H7 (cell line): ENCODE measurements at regions not wholly inside any gene's neighbourhood (a gene's known extent, or its start where the extent isn't known, plus 50 kb on each side); places are given as distances from the start of the nearest gene placed in this dataset.

ENCODE experiments used
- DNase-seq: peaks from one replicate; pipeline ENCODE4 v3.0.0; 2012
- H3K27me3 ChIP-seq: 2 replicates; pipeline ENCODE4 v1.6.0; 2011; ENCODE audit warnings: mild to moderate bottlenecking, low read length; ENCODE audit not compliant: control insufficient read depth, insufficient read depth
- H3K36me3 ChIP-seq: replicated peaks from 2 replicates; pipeline ENCODE4 v1.5.1; 2011; ENCODE audit warnings: low read length; ENCODE audit not compliant: control insufficient read depth, insufficient read depth
- H3K4me3 ChIP-seq: 2 replicates; pipeline ENCODE4 v1.5.1; 2011; ENCODE audit warnings: low read depth, mild to moderate bottlenecking, control low read depth, low read length, moderate library complexity; ENCODE audit not compliant: insufficient read depth

DNA sequence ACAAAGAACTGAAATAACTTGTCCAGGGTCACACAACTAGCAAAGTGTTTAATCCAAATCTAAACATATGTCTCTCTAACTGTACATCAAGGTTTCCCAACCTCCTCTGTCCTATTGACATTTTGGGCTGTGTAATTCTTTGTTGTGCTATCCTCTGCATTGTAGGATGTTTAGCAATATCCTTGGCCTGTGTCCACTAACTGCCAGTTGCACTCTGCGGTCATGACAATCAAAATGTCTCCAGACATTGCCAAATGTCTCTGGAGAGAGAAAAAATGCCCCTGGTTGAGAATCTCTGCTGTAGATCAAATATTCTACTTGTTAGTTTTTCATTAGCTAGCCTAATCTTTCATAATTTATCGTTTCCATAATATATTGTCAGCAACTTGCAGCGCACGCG lies 353.4 kb upstream of the NEGR1 start:
- H3K4me3 ChIP-seq = no peak overlapping the region

DNA sequence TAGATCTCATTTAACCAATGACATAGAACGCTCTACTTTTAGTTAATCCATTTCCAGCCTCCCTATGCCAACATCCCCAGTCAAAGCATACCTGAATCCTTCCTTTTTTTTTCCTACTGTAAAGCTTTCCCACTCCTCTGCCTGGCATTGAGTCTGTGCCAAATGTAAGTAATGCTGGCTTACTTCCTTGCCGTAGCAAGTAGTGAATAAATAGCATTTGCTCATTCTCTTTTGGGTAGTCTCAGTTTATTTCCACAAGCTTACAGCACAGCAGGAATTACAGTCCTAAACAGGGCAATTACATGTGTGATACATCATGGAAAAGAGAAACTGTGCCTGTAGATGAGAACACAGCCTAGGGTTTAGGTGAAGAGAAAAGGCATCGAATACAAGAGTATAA lies 352.6 kb upstream of the NEGR1 start:
- Histone ChIP-seq H3K36me3 (no peaks in the 10 kb centered on the region), H3K4me3 (no peak overlapping the region), H3K27me3 (no peaks in the 10 kb centered on the region)
- DNase-seq = no peak

More for the DNA sequence above, 353.4 kb upstream of the NEGR1 start:
- Histone ChIP-seq H3K27me3 (no peaks in the 10 kb centered on the region), H3K36me3 (no peaks in the 10 kb centered on the region)
- DNase-seq = no peak

DNA sequence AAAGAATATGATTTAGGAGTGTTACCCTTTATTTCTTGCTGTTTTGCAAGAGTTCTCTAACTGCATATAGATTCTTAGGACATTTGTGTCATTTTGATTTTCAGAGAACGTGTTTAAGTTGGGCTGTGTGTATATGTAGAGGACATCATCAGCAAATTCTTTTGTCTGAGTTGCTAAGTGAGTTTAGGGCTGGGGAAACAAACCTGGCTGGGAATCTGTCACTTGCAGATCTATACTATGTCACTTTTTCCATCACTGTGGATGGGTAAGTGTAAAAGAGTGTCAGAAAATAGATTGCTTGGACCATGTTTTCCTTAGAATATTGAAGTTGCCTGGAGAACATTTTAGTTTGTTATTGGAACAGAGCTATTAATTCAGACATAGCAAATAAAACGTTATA lies 349.1 kb upstream of the NEGR1 start:
- Histone ChIP-seq H3K36me3 (no peaks in the 10 kb centered on the region), H3K4me3 (no peak overlapping the region), H3K27me3 (no peaks in the 10 kb centered on the region)
- no peak for DNase-seq

DNA sequence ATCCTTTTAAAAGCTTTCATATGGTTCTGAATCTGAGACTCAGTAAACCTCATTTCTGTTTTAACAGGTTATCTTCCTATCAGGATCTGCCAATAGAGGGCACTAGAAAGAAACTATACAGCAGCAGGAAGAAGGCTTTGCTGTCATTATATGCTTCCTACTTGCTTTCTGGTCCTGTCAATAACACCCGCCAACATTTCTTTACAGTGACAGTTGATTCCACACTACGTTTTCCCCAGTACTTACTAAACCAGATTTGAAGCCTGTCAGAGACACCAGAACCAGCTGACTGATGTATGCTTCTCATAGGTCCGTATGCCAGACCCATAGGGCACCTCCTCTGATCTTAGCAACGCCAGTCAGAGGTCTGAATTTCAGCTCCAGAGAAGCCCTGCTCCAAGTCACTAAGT lies 341.0 kb upstream of the NEGR1 start:
- no peaks in the 10 kb centered on the region for H3K36me3 ChIP-seq
- DNase-seq = no peak
- H3K27me3 ChIP-seq = no peaks in the 10 kb centered on the region
- H3K4me3 ChIP-seq = no peak overlapping the region

DNA sequence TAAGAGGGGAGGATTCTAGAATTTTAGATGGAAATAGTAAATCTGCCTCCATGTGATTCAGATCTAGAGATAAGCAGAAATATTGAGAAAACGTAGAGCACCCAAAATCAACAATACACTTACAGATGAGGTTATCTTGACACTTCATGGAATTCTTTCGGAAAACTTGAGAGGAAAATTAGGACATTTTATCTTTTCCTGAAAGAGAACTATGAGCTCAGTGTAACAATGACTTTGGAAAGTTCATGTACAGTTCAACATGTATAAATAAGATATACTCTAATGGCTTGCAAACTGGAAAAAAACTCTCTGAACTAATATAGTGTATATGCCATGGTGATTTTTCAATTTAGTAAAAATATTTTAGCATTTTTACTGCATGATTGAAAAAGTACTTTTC lies 338.1 kb upstream of the NEGR1 start:
- Histone ChIP-seq H3K4me3 (no peak overlapping the region), H3K27me3 (no peaks in the 10 kb centered on the region), H3K36me3 (no peaks in the 10 kb centered on the region)
- DNase-seq = no peak

DNA sequence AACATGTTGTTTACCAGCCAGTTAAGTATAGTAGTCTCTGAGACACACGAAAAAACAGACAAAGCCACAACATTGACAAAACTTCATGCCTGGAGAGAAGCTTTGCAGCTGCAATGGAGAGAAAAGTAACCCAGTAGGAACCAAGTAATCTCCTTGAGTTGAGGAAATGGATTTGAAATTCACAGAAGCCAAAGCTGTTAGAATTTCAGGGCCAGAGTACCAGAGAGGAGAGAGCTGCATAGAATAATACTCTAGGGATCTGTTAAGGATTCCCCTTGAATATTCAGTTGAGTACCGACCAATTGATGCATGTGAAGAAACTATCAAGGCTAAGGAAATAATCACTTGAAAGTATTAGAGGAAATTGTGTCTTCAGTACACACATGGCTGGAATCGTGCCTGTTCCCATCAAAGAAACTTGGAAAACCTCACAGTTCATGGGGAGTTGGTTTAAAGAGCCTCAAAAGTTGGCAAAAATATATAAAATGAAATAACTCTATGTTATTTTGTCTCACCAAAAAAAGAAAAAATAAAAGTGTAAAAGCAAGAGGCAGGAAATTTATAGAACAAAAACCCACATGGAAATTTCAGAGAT lies 324.0 kb upstream of the NEGR1 start:
- peak; percentile 1 for DNase-seq
- Histone ChIP-seq H3K4me3 (no peak overlapping the region), H3K27me3 (no peaks in the 10 kb centered on the region), H3K36me3 (no peaks in the 10 kb centered on the region)

DNA sequence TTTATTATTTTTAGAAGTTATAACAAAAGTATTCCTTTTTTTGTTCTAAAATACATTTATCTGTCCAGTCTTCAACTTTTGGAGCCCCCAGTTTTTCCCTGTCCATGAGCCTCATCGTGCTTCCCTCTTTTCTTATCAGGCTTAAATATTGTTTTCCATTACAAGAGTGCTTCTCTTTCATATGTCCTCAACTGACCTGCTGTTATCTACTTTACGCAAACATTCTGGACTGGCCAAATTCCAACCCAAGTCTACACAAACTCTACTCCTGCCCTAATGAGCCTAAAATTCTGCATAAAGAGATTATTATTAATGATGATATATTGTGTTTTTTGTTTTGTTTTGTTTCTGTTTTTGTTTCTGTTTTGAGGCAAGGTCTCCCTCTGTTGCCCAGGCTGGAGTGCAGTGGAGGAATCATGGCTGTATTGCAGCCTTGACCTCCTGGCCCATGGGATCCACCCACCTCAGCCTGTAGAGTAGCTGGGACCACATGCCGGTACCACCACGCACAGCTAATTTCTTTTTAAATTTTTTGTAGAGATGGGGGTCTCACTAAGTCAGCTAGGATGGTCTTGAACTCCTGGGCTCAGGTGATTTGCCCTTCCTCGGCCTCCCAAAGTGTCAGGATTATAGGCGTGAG lies 318.8 kb upstream of the NEGR1 start:
- no peak for DNase-seq
- H3K36me3 ChIP-seq = no peaks in the 10 kb centered on the region

DNA sequence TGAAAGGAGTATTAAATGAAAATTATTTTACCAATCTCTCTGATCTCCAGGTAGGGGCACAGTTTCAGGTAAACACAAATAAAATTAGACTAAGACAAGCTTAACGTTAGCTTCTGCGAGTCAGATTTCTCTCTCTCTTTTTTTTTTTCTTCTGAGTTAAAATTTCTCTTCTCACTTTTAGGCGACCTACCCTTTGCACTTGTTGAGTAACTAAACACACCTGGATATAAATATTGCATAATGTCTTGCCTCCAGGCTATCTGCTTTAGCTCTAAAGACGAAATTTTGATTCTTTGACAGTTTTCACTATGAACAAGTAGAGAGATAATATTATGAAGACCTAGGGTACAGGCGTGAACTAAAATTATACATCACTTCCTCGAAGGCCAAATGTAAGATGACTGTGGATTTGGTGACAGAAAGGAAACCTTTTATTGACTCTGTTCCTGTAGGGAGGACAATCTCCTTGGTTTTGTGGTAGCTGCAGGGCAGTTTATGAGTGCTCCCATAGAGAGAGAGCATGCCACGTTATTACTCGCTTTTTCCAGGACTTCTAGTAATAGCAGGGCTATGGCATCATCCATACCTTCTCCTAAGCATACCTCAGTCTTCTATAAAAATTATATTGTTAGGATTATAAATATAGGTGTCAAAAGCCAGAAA lies 303.8 kb upstream of the NEGR1 start:
- Histone ChIP-seq H3K27me3 (no peaks in the 10 kb centered on the region), H3K4me3 (no peak overlapping the region), H3K36me3 (no peaks in the 10 kb centered on the region)
- DNase-seq = no peak

More for the DNA sequence above, 318.8 kb upstream of the NEGR1 start:
- no peaks in the 10 kb centered on the region for H3K27me3 ChIP-seq
- no peak overlapping the region for H3K4me3 ChIP-seq

DNA sequence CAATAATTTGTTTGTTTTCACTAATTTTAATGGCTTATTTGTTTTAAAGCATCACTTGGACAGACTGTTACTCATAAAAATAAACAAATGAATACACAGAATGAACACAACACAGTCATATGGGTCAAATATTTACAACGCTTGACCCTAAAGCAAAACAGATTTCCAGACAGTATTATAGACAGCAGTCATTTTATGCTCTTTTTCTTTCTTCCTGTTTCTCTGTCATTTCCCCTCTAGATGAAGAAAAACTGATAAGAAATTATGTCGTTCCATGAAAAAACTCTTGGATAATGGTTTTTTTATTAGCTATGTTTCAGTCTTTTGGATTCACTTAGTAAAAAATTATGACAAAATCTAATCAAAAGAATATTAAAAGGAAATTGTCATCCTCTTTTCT lies 297.3 kb upstream of the NEGR1 start:
- no peak overlapping the region for H3K4me3 ChIP-seq
- no peaks in the 10 kb centered on the region for H3K36me3 ChIP-seq
- no peak for DNase-seq

DNA sequence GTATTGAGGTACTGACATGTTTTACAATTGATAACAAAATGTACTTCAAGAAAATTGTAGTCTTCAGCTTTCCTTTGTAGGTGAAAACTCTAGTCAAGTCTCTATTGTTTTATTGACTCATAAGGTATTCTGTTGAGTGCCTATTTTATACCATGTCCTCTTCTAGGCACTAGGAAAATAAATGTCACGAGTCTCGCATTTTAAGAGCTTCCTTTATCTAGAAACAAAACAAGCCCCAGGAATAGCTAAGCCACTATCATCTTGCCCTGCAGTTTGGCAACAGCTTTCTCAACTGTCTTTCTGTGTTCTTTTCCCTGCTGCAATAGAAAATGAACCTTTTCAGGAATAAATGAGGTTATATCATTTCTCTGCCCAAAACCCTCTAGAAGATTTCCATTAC lies 288.5 kb upstream of the NEGR1 start:
- Histone ChIP-seq H3K27me3 (no peaks in the 10 kb centered on the region), H3K4me3 (no peak overlapping the region), H3K36me3 (no peaks in the 10 kb centered on the region)
- DNase-seq = no peak

More for the DNA sequence above, 297.3 kb upstream of the NEGR1 start:
- no peaks in the 10 kb centered on the region for H3K27me3 ChIP-seq

DNA sequence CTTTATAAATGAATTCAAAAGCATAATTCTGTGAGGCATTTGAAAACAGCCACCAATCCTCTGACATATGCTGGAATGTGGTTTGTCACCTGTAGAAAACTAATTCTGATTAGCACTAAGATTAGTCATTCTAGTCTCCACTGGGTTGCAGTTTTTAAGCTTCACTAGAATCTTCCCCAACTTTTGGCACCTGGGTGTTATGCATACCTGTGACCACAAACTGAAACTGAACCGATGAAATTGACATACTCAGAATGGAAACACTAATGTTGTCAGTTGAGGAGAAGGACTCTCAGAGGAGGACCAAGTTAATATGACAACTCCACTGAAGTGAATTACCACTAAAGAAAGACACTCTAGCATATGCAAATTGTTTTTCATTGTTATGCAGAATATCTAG lies 285.8 kb upstream of the NEGR1 start:
- Histone ChIP-seq H3K27me3 (no peaks in the 10 kb centered on the region), H3K36me3 (no peaks in the 10 kb centered on the region), H3K4me3 (no peak overlapping the region)
- no peak for DNase-seq

DNA sequence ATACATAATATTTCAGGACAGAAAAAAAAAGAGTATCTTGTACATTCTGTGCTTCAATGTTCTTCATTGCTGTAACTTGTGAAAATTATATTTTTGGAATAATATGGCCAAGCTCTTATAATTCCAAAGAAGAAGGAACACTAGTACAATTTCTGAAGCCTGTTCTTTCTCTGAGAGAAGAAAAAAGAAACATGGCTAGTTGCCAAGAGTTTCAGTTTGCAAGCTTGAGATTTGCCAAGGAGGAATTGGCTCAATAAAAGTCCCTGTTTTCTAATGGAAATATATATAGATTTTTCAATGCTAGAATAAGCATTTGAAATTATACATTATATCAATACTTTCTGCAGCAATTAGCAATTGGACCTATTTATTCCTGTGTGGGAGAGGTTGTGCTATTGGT lies 285.2 kb upstream of the NEGR1 start:
- DNase-seq = no peak
- Histone ChIP-seq H3K4me3 (no peak overlapping the region), H3K36me3 (no peaks in the 10 kb centered on the region), H3K27me3 (no peaks in the 10 kb centered on the region)

DNA sequence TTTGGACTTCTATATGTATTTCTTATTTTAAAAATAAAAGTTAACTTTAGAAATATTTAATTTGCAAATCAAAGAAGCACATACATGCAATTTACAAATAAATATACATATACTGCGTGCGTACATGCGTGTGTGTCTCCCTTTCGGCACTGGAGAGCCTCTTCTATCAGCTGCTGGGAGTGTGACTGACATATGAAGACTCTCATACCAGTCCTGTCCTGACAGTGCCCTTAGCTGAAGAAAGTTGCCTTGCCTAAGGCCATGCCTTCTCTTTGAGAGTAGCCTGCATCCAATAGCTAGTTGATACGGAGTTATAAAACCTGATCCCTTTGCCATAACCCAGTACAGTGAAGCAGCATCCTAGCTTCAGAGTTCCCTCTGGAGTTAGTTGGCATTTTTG lies 282.4 kb upstream of the NEGR1 start:
- H3K4me3 ChIP-seq = no peak overlapping the region
- no peak for DNase-seq
- no peaks in the 10 kb centered on the region for H3K36me3 ChIP-seq
- H3K27me3 ChIP-seq = no peaks in the 10 kb centered on the region

DNA sequence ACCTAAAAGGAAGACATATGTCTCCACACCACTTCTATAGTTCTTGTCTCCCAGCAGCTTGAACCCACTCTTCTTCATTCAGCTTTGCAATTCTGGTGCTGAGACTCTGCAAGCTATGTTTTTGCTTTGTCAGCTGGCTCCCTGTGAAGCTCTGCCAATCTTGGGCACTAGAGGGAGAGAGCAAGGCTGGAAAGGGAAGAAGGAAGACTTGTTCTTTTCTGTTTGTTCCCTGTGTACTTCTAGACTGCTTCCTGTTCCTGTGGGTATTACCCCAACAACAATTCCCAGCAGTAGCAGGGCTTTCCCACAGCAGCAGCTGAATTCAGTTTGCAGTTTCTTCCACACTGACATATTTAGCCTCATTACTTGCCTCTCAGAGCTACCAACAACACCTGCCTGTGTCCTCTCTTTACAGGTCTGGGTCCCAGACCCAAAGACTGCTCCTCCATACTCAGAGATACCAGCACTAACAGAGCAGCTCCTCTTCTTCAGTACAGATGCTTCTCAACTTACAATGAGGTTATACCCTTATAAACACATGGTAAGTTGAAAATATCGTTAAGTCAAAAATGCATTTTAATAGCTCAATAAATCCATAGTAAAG lies 275.2 kb upstream of the NEGR1 start:
- Histone ChIP-seq H3K27me3 (no peaks in the 10 kb centered on the region), H3K36me3 (no peaks in the 10 kb centered on the region), H3K4me3 (no peak overlapping the region)
- no peak for DNase-seq

DNA sequence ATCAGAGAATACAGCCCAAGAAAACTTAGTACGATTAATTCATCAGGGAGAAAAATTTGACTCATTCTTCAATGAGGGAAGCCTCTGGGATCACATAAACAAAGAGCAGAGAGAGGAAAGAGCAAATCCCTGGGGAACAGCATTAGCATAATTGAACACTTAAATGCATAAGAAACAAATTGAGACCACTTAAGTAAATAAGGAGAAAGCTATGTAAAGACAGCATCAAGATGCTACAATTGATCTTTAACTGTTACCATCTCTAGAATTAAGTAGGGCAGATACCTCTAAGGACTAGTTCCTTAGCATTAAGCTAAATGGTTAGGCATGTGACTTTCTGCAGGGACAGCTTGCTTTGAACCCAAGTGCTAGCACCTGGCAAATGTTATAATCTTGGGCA lies 265.1 kb upstream of the NEGR1 start:
- Histone ChIP-seq H3K4me3 (no peak overlapping the region), H3K36me3 (no peaks in the 10 kb centered on the region), H3K27me3 (no peaks in the 10 kb centered on the region)
- no peak for DNase-seq
